Epithelial cell of esophagus (primary cell): ENCODE measurements at regions not wholly inside any gene's neighbourhood (a gene's known extent, or its start where the extent isn't known, plus 50 kb on each side); places are given as distances from the start of the nearest gene placed in this dataset.

Experiments used
- DNase-seq: peaks from one replicate; pipeline ENCODE4 v3.0.0; 2010; ENCODE audit warnings: low read depth
- H3K4me3 ChIP-seq: 2 replicates; pipeline ENCODE4 v1.5.1; 2011; ENCODE audit warnings: mild to moderate bottlenecking, low read length, control low read depth
- CTCF ChIP-seq: IDR thresholded peaks from 2 replicates; pipeline ENCODE4 v1.5.1; 2011; ENCODE audit warnings: low read depth, mild to moderate bottlenecking, low read length, control low read depth, inconsistent platforms; ENCODE audit not compliant: insufficient read depth; ENCODE audit errors: missing control alignments

- no peak for TF ChIP-seq CTCF
- H3K4me3 ChIP-seq, result no peak overlapping the region
- peak; percentile 83 for DNase-seq
Measured at GRCh38 chr6:165218829-165219228, 90.6 kb downstream of the C6orf118 start.

- no peak for DNase-seq
- H3K4me3 ChIP-seq, result no peak overlapping the region
- no peak for TF ChIP-seq CTCF
Measured at GRCh38 chr6:165206798-165207197, 102.6 kb downstream of the C6orf118 start.

- H3K4me3 ChIP-seq, result no peak overlapping the region
- no peak for TF ChIP-seq CTCF
- DNase-seq, result no peak
Measured at GRCh38 chr6:165205632-165206031, 103.8 kb downstream of the C6orf118 start.

- H3K4me3 ChIP-seq, result no peak overlapping the region
- TF ChIP-seq CTCF, result no peak
- peak; percentile 22 for DNase-seq
Measured at GRCh38 chr6:165204807-165205545, 104.4 kb downstream of the C6orf118 start.

- no peak for TF ChIP-seq CTCF
- DNase-seq, result no peak
- no peak overlapping the region for H3K4me3 ChIP-seq
Measured at GRCh38 chr6:165200178-165200577, 109.2 kb downstream of the C6orf118 start.

- DNase-seq, result no peak
- no peak overlapping the region for H3K4me3 ChIP-seq
- TF ChIP-seq CTCF, result no peak
Measured at GRCh38 chr6:165191461-165191860, 117.9 kb downstream of the C6orf118 start.
